C1 segment of cervical spinal cord (tissue), 14 donors: ENCODE measurements at regions not wholly inside any gene's neighbourhood (a gene's known extent, or its start where the extent isn't known, plus 50 kb on each side); places are given as distances from the start of the nearest gene placed in this dataset.
A peak's percentile ranks its signal among the peaks of the same experiment; 100 is the strongest.
"Not testable (repeated sequence)": the region's sequence is repeated elsewhere in the genome, so short reads cannot be mapped to it uniquely, and the experiment has no call there.

Experiments used
- DNase-seq, 14 donors: peaks; one replicate each; lab custom pipeline; 2025; lab: John Stamatoyannopoulos, UW

GRCh38 chr13:50631041-50631440 is 212.5 kb downstream of the DLEU7 start:
- peak in 1 of 14 donors; percentile 49 for DNase-seq

GRCh38 chr13:50634339-50634738 is 209.2 kb downstream of the DLEU7 start:
- no peak for DNase-seq

- DNase-seq, result peak in 8 of 14 donors; percentile 3 to 40 (median 6)
These were observed 208.0 kb downstream of the DLEU7 start for GRCh38 chr13:50635504-50635903.

- DNase-seq, result no peak
These were observed 207.3 kb downstream of the DLEU7 start for GRCh38 chr13:50636007-50636704.

- no peak for DNase-seq
These were observed 200.4 kb downstream of the DLEU7 start for GRCh38 chr13:50643060-50643459.

GRCh38 chr13:50644081-50644871 is 199.2 kb downstream of the DLEU7 start:
- DNase-seq, result no peak

- DNase-seq, result no peak
These were observed 198.4 kb downstream of the DLEU7 start for GRCh38 chr13:50645092-50645491.

GRCh38 chr13:50646070-50646469 is 197.4 kb downstream of the DLEU7 start:
- no peak for DNase-seq

GRCh38 chr13:50649211-50649610 is 194.3 kb downstream of the DLEU7 start:
- DNase-seq, result no peak

- no peak for DNase-seq
These were observed 192.6 kb downstream of the DLEU7 start for GRCh38 chr13:50650592-50651504.

GRCh38 chr13:50651922-50652321 is 191.6 kb downstream of the DLEU7 start:
- no peak for DNase-seq

- no peak for DNase-seq
These were observed 189.2 kb downstream of the DLEU7 start for GRCh38 chr13:50654331-50654730.

- not testable (repeated sequence) for DNase-seq
These were observed 181.6 kb downstream of the DLEU7 start for GRCh38 chr13:50661881-50662280.

GRCh38 chr13:50664951-50665350 is 178.5 kb downstream of the DLEU7 start:
- peak in 1 of 14 donors; percentile 88 for DNase-seq

- DNase-seq, result peak in 1 of 14 donors; percentile 32
These were observed 175.4 kb downstream of the DLEU7 start for GRCh38 chr13:50668049-50668448.

- peak in 1 of 14 donors; percentile 80 for DNase-seq
These were observed 174.7 kb downstream of the DLEU7 start for GRCh38 chr13:50668691-50669271.

GRCh38 chr13:50670272-50670671 is 173.2 kb downstream of the DLEU7 start:
- DNase-seq, result no peak

- no peak for DNase-seq
These were observed 172.5 kb downstream of the DLEU7 start for GRCh38 chr13:50670847-50671496.

- no peak for DNase-seq
These were observed 172.0 kb downstream of the DLEU7 start for GRCh38 chr13:50671497-50671850.

- no peak for DNase-seq
These were observed 171.5 kb downstream of the DLEU7 start for GRCh38 chr13:50672025-50672424.

- DNase-seq, result peak in 1 of 14 donors; percentile 21
These were observed 167.8 kb downstream of the DLEU7 start for GRCh38 chr13:50675651-50676050.
